Mesothelial cell of epicardium (in vitro differentiated cells): ENCODE measurements at regions not wholly inside any gene's neighbourhood (a gene's known extent, or its start where the extent isn't known, plus 50 kb on each side); places are given as distances from the start of the nearest gene placed in this dataset.

Experiments
- DNase-seq, 2 experiments: peaks; one replicate each; pipeline ENCODE4 v3.0.0; 2021; ENCODE audit warnings: low spot score in 2 of 2; ENCODE audit not compliant: unreplicated experiment in 2 of 2
- H3K27ac Mint-ChIP-seq: 2 replicates; pipeline ENCODE4 v1.8.0; 2021; ENCODE audit warnings: mixed read lengths
- H3K27me3 Mint-ChIP-seq: 2 replicates; pipeline ENCODE4 v1.8.0; 2021; ENCODE audit warnings: low read depth, mixed read lengths
- H3K36me3 Mint-ChIP-seq: 2 replicates; pipeline ENCODE4 v1.8.0; 2021; ENCODE audit warnings: mixed read lengths
- H3K4me1 Mint-ChIP-seq: 2 replicates; pipeline ENCODE4 v1.8.0; 2021; ENCODE audit warnings: mixed read lengths
- H3K4me3 Mint-ChIP-seq: 2 replicates; pipeline ENCODE4 v1.8.0; 2021; ENCODE audit warnings: mild to moderate bottlenecking, moderate library complexity, mixed read lengths
- H3K9me3 Mint-ChIP-seq: 2 replicates; pipeline ENCODE4 v1.8.0; 2021; ENCODE audit warnings: mixed read lengths
- TF ChIP-seq, protein P1 (sequence below): fragments of 200-600 bp; sonication (generic); IDR thresholded peaks from one replicate; pipeline ENCODE4 v1.5.0; 2021; ENCODE audit warnings: antibody characterized with exemption; ENCODE audit not compliant: unreplicated experiment

DNA sequence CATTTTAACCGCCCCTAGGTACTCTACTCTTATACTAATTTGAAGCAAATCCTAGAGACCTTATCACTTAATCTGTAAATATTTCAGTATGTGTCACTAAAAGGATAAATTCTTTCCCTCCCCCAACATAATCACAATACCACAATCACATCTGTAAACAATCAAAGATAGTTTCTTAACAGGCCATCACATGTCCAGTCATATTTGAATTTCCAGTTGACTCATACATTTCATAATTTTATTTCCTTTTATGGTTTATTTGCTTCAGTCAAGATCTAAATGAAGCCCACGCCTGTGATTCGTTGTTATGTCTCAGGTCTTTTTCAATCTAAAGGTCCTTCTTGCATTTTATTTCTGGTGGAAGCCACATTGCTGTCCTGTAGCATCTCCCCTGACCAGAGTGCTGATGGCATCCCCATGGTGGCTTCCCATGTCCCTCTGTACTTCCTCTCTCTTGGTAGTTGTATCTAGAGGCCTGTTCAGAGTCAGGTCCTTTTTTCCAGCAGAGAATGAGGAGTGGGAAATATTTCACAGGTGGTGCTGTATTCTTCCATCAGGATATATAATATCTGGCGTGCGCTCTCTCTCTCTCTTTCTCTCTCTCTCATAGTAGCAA lies 128.6 kb upstream of the SLC22A23 start:
- TF ChIP-seq, protein P1, sequence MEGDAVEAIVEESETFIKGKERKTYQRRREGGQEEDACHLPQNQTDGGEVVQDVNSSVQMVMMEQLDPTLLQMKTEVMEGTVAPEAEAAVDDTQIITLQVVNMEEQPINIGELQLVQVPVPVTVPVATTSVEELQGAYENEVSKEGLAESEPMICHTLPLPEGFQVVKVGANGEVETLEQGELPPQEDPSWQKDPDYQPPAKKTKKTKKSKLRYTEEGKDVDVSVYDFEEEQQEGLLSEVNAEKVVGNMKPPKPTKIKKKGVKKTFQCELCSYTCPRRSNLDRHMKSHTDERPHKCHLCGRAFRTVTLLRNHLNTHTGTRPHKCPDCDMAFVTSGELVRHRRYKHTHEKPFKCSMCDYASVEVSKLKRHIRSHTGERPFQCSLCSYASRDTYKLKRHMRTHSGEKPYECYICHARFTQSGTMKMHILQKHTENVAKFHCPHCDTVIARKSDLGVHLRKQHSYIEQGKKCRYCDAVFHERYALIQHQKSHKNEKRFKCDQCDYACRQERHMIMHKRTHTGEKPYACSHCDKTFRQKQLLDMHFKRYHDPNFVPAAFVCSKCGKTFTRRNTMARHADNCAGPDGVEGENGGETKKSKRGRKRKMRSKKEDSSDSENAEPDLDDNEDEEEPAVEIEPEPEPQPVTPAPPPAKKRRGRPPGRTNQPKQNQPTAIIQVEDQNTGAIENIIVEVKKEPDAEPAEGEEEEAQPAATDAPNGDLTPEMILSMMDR = no peak
- DNase-seq = no peak
- Mint-ChIP-seq H3K9me3 (peaks cover 11% of the 10 kb centered on the region), H3K27ac (no peak overlapping the region), H3K4me3 (no peak overlapping the region), H3K4me1 (peaks cover 12% of the 10 kb centered on the region), H3K27me3 (no peaks in the 10 kb centered on the region), H3K36me3 (no peaks in the 10 kb centered on the region)

DNA sequence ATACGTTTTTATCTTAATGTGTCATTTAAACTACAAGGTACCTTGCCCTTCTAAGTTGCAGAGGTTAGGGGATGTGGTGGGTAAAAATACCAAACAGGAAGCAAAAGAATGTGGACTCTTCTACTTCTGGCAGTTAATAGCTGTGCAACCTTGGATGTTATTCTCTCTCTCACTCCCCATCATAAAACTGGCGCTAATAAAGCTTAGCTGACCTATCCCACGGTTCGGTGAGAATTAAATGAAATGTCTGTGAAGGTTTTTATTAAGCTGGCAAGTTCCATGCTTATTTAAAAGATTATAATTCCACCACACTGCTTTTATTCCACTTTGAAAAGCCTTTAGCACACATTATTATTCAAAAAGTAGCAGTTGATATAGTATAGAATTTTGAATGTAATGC lies 127.8 kb upstream of the SLC22A23 start:
- no peak for DNase-seq
- H3K9me3 Mint-ChIP-seq = peaks cover 11% of the 10 kb centered on the region
- H3K36me3 Mint-ChIP-seq = no peaks in the 10 kb centered on the region

DNA sequence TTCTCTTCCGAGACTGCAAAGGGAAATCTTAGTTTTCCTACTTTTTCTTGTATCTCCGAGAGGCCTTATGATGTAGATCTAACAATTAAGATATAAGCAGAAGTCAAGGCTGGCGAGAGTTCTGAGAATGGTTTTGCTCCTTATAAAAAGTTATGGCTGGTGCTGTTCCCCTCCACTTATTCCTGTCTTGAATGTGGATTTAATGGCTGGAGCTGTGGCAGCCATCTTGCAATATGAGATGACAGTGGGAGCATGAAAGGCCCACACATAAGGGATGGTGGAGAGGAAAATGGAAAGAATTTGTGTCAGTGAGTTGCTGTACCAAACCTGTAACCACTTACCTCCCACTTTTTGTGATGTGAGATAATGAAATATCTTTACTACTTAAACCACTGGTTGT lies 124.6 kb upstream of the SLC22A23 start:
- no peak overlapping the region for H3K4me3 Mint-ChIP-seq
- no peak overlapping the region for H3K27ac Mint-ChIP-seq
- TF ChIP-seq, protein P1 = no peak
- H3K9me3 Mint-ChIP-seq = no peaks in the 10 kb centered on the region
- no peaks in the 10 kb centered on the region for H3K27me3 Mint-ChIP-seq
- no peak for DNase-seq
- H3K36me3 Mint-ChIP-seq = no peaks in the 10 kb centered on the region
- H3K4me1 Mint-ChIP-seq = peaks cover 12% of the 10 kb centered on the region

More for the DNA sequence above, 127.8 kb upstream of the SLC22A23 start:
- H3K4me1 Mint-ChIP-seq = peaks cover 12% of the 10 kb centered on the region
- no peaks in the 10 kb centered on the region for H3K27me3 Mint-ChIP-seq
- H3K4me3 Mint-ChIP-seq = no peak overlapping the region
- H3K27ac Mint-ChIP-seq = no peak overlapping the region
- TF ChIP-seq, protein P1 = no peak

DNA sequence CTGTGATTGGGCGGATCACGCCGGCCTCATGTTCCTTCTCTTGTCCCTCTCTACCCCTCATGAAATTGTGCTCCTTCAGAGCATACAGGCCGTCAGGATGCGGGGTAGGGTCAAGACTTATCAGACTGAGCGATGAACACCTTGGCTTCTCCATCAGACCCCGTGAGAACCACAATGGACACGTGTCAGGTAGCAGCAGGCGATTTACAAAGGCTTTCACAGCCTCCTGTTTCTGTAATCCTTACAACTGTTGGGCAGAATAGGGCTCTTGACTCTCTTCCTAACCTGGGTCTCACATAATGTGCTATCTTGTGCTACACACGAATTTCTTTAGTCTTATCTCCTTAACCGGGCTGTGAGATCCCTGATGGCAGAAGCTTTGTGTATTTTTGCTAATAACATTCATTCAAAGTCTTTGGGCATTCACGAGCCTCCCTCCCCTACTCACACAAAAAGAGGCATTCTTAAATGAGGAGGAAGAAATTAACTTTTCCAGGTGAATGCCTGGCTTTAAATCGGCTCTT lies 122.9 kb upstream of the SLC22A23 start:
- Mint-ChIP-seq H3K4me1 (peaks cover 6% of the 10 kb centered on the region), H3K36me3 (no peaks in the 10 kb centered on the region), H3K4me3 (no peak overlapping the region), H3K27me3 (no peaks in the 10 kb centered on the region), H3K27ac (no peak overlapping the region), H3K9me3 (no peaks in the 10 kb centered on the region)
- no peak for DNase-seq
- TF ChIP-seq, protein P1 = no peak

DNA sequence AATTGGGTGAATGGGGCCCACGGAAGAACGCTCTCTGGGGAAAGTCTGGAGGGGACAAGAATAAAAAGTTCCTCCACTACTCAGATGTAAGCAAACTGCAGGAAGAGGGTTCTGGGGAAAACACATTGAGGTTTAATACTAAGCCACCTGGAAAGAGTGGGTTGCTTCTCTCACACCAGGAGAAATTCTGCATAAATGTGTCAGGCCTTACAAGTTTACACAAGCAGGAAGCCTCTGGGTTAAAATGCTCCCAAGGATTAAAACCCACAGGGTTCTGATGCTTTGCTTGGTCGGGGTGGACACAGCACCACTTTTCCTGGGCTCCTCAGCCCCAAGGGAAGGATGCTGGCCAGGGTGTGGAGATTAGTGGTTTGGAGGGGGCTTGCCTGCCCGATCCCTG lies 122.1 kb upstream of the SLC22A23 start:
- H3K4me1 Mint-ChIP-seq = peaks cover 5% of the 10 kb centered on the region
- H3K27ac Mint-ChIP-seq = no peak overlapping the region
- no peaks in the 10 kb centered on the region for H3K27me3 Mint-ChIP-seq
- H3K9me3 Mint-ChIP-seq = no peaks in the 10 kb centered on the region
- no peaks in the 10 kb centered on the region for H3K36me3 Mint-ChIP-seq
- TF ChIP-seq, protein P1 = no peak
- no peak for DNase-seq
- no peak overlapping the region for H3K4me3 Mint-ChIP-seq
